DMS114 treated with DMSO at 0.1 percent for 48 hours (cell line): ENCODE measurements at regions not wholly inside any gene's neighbourhood (a gene's known extent, or its start where the extent isn't known, plus 50 kb on each side); places are given as distances from the start of the nearest gene placed in this dataset.

Experiments
- DNase-seq: peaks from one replicate; lab custom pipeline; 2025; ENCODE audit not compliant: unreplicated experiment; lab: John Stamatoyannopoulos, UW

DNA sequence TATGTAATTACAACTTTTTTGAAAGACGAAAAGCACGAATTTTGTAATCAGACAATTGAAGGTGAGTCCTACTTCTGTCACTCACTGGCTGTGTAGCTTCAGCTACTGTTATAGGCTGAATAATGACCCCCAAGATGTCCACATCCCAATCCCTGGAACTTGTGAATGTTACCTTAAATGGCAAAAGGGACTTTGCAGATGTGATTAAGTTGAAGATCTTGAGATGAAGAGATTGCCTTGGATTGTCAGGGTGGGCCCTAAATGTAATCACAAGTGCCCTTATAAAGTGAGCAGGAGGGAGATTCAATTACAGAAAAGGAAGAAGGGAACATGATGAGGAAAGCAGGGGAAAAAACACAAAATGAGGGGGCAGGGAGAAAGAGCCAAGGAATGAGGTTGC, 326.2 kb upstream of the MSX2 start:
- DNase-seq: no peak

DNA sequence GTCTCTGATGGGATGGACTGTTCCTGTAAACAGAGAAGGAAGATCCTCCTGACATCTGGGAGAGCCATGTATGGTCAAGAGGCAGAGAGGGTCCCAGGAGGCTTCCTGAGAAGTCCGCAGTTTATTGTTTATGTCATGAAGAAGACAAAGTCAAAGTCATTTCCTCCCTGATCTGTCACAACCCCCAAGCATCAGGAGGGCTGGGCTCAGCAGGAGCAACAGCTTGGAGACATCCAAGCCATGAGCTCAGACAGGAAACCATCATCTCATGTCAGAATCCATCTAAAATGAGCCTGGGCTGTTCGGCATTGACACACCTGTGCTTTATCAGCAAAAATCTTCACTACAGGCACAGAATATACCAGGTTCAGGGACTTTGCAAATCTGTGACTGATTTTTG, 325.0 kb upstream of the MSX2 start:
- no peak for DNase-seq

- no peak for DNase-seq
These were observed 323.9 kb upstream of the MSX2 start for GRCh38 chr5:174400461-174400860.

DNA sequence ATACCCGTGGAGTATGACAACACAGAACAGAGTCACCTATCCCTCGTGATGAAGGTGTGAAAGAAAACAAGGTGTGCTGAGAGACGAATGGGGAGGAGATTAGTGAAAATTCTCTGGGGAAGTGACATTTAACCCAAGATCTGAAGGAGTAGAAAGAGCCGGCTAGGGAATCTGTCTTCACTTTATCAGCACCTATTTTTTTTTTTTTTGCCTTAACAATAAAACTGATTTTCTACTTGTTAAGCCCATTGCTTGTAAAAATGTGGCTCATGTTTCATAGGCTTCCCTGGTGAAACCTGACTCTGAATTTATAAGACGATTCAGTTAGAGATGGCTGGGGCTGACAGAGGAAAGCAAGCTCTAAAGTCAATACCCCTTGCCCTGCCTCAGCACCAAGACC, 322.6 kb upstream of the MSX2 start:
- DNase-seq: no peak

DNA sequence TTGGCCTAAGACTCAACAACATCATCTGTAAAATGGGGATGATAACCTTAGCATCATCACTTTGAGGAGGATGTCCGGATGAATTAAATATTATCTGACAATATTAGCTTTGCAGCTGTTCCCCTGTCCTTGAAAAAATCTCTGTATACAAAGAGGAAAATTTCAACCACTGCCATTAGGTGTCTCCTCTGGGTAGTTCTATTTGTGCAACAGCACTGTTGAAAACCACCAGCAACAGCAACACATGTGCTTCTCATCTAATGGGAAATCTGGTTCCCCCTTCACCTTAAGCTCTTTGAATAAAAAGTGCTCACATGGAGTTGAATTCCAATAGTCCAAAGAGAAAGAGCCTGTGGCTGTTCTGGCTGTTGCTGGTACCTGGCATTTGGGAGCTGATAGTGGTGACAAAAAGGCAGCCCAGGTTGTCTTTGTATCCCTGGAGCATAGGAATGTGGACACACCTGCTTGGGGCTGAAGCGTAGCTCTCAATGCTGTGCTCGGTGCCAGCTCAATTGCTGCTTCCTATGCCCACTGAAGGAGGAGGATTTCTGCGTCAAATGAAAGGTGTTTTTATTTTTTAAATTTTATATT, 322.1 kb upstream of the MSX2 start:
- no peak for DNase-seq

GRCh38 chr5:174404848-174405247, 319.5 kb upstream of the MSX2 start:
- no peak for DNase-seq

DNA sequence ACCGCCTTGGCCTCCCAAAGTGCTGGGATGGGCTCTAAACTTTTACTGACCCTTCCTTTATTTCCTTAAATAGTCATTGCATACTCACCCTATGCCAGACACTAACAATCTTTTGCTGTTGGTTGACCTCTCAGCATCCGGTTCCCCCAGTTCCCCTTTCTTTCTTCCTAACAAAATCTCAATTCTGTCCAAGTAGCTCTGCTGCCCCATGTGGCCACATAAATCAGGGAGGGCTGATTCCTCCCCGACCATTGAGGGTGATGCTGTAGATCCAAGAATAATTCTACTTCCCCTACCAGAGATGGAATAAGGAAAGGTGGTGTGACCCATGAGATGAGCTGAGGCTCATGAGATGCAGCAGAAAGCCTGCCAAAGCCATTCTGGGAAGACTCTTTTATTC, 315.3 kb upstream of the MSX2 start:
- DNase-seq: no peak

- no peak for DNase-seq
These were observed 314.4 kb upstream of the MSX2 start for GRCh38 chr5:174409971-174410370.

GRCh38 chr5:174410716-174411478, 313.5 kb upstream of the MSX2 start:
- no peak for DNase-seq

GRCh38 chr5:174411479-174411819, 312.9 kb upstream of the MSX2 start:
- DNase-seq: no peak

DNA sequence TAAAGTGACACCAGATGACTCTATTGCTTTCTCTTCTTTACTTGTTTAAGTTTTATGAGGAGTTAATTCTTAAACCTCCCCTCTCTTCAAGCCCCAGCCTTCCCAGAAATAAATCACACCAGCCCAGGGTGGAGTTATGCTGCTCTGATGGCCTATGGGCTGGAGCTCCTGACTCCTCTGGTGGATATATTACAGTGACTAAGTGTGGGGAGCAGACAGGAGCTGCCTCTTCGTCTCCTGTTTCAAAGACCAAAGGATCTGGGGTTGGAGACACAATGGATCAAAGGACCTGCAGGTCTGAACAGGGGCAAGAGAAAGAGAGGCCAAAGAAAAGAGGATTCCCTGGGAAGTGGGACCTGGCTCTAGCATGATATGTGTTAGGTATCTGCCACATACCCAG, 312.0 kb upstream of the MSX2 start:
- DNase-seq: no peak

- DNase-seq: no peak
These were observed 311.4 kb upstream of the MSX2 start for GRCh38 chr5:174412941-174413340.

GRCh38 chr5:174413567-174414314, 310.6 kb upstream of the MSX2 start:
- DNase-seq: no peak

GRCh38 chr5:174414315-174414710, 310.1 kb upstream of the MSX2 start:
- no peak for DNase-seq

DNA sequence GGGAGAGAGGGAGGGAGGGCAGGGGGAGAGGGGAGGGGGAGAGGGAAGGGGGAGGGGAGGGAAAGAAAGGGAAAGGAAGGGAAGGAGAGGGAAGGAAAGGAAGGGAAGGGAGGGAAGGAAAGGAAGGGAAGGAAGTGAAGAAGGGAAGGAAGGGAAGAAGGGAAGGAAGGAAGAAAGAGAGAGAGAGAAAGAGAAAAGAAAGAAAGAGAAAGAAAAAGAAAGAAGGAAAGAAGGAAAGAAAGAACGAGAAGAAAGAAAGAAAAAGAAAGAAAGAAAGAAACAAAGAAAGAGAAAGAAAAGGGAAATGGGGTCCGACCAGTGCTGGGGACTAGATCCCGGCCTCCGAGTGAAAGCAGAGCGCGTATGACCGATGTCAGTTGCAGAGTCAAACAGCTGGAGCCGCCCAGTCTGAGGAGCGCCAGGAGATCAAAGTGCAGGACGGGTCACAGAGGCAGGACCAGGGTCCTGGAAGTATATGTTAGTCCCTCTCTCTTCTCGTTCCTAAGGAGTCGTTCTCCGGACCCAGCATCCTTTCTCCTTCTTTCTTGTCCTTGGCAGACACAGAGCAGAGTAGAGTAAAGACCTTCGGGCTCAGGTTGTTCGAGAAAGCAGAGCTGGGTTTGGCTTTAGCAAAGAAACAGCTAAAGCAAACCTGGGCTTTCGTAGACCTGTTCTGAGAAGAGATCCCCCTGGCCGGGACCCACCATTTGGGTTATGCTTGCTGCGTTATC, 305.4 kb upstream of the MSX2 start:
- no peak for DNase-seq

DNA sequence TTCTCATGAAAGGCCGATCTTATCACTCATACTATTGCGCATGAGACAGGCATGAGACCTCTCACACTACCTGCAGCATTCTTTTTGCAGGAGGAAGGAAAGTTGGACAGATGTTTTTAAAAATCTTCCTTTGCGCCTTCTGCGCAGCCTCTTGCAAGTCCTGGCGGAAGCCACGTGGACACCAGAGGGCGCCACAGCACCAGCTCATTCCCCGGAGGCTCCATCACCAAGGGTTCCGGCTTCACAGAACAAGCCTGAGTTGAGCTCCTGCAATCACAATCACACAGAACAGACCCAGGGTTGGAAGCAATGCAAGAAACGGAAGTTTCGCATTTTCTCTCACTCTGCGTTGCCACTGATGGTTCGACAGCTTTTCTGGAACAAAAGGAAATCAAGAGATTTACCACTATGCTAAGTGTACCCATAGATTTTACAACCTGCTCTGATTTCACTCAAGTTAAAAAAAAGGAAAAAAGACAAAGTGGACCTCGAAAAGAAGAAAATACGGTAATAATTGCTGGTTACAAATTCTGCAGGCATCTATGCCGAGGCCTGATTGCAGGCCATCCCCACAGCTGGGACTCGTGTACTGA, 304.7 kb upstream of the MSX2 start:
- DNase-seq: peak; percentile 73

DNA sequence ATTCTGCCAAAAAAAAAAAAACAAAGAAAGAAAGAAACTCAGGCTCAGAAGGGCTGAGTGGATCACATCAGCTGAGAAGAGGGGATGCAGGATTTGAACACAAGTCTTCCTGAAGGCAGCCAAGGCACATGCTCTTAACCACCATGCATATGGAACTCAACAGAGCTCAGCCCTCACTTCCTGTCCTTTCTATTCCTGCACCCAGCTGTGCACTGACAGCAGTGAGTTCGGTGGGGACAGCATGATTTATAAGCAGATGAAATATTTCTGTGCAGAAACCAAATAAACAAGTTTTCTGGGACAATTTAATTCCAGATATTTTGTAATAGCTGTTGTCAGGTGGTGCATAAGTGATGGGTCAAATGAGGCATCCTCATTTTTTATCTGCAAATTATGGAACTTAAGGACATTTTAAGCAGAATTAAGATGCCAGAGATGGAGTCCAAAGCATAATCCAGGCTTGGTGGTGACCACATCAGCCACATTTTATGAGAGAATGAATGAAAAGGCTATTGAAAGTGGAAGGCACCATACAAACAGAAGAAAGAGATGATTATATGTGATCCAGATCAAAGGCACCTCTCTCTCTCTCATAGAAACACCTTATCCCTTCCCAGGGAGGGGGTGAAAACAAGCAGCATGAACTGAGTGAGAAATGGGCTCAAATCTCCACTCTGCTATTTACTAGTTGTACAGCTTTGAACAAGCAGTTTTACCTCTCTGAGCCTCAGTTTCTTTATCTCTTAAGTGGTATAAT, 303.6 kb upstream of the MSX2 start:
- DNase-seq: no peak

GRCh38 chr5:174421408-174421805, 303.0 kb upstream of the MSX2 start:
- no peak for DNase-seq

DNA sequence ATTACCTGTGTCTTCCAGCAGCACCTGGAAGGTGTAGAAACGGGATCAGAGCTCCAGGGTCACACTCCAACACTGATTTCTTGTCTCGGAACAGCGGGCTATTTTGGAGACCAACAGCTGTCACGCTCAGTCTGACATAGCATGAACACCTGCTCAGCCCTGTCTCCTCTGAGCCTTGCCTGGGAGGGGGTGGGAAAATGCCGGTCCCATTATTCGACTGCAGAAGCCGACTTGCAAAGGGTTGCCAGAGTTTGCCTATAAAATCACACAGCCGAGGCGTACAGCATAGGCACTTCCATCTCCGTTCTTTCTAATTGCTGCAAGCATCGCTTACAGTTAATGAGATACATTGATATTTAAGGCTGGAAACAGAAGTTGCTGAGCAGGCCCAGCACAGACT, 300.8 kb upstream of the MSX2 start:
- DNase-seq: no peak

GRCh38 chr5:174424219-174425053, 299.9 kb upstream of the MSX2 start:
- no peak for DNase-seq
